Small intestine (tissue), 7 donors: ENCODE measurements at regions not wholly inside any gene's neighbourhood (a gene's known extent, or its start where the extent isn't known, plus 50 kb on each side); places are given as distances from the start of the nearest gene placed in this dataset.
"Not testable (repeated sequence)": the region's sequence is repeated elsewhere in the genome, so short reads cannot be mapped to it uniquely, and the experiment has no call there.

Experiments
- DNase-seq, 2 donors: peaks; one replicate each; pipeline versions ENCODE4 v3.0.0 to v3.0.0-alpha.2; 2013
- FAIRE-seq: peaks from 2 replicates; lab custom pipeline; 2012; peaks lifted over from hg19 to GRCh38; lab: Jason Lieb, UNC
- H3K27ac ChIP-seq, 3 donors: one replicate each; pipeline ENCODE4 v1.5.1; 2013; ENCODE audit warnings: low read length in 2 of 3, mild to moderate bottlenecking in 2 of 3, control low read depth in 1 of 3, inconsistent platforms in 1 of 3, low read depth in 1 of 3, moderate library complexity in 1 of 3
- H3K27me3 ChIP-seq, 3 donors: one replicate each; pipeline ENCODE4 v1.6.1; 2013; ENCODE audit warnings: low read length in 3 of 3, inconsistent platforms in 1 of 3; ENCODE audit not compliant: control insufficient read depth in 3 of 3, insufficient read depth in 3 of 3
- H3K36me3 ChIP-seq, 3 donors: one replicate each; pipeline ENCODE4 v1.6.1; 2013; ENCODE audit warnings: low read length in 3 of 3, inconsistent platforms in 1 of 3, low read depth in 1 of 3, mild to moderate bottlenecking in 1 of 3, moderate library complexity in 1 of 3; ENCODE audit not compliant: control insufficient read depth in 3 of 3, insufficient read depth in 2 of 3
- H3K4me1 ChIP-seq, 3 donors: one replicate each; pipeline ENCODE4 v1.6.1; 2013; ENCODE audit warnings: low read length in 2 of 3, inconsistent platforms in 1 of 3, low read depth in 1 of 3, mild to moderate bottlenecking in 1 of 3, moderate library complexity in 1 of 3; ENCODE audit not compliant: control insufficient read depth in 3 of 3, insufficient read depth in 2 of 3
- H3K4me3 ChIP-seq, 3 donors: one replicate each; pipeline ENCODE4 v1.5.1; 2013; ENCODE audit warnings: low read length in 3 of 3, control low read depth in 1 of 3, inconsistent platforms in 1 of 3, low read depth in 1 of 3, mild to moderate bottlenecking in 1 of 3, moderate library complexity in 1 of 3
- H3K9me3 ChIP-seq, 2 donors: one replicate each; pipeline ENCODE4 v1.6.1; 2013; ENCODE audit warnings: low read depth in 1 of 2, low read length in 1 of 2; ENCODE audit not compliant: control insufficient read depth in 2 of 2, insufficient read depth in 1 of 2
- WGBS, 3 donors: extraction: QIAGEN DNeasy Blood & Tissue Kit; methylation state at CpG; one replicate each; pipeline ENCODE4 v1.1.7; 2013; 5-methylcytosine and 5-hydroxymethylcytosine counted together
- donor health status: healthy with polysubstance abuse.
- donor health status: control.
- donor health status: control.
- donor health status: Bipolar disorder and iron deficiency.
- donor health status: healthy.

GRCh38 chr18:14937271-14937670, 189.3 kb downstream of the ANKRD30B start:
- FAIRE-seq (no peak), DNase-seq (no peak)
- peaks cover 0 to 58% of the 10 kb centered on the region in 2 donors for H3K9me3 ChIP-seq
- H3K36me3 ChIP-seq = no peaks in the 10 kb centered on the region
- no peak overlapping the region for H3K4me3 ChIP-seq
- no peak overlapping the region for H3K27ac ChIP-seq
- no peaks in the 10 kb centered on the region for H3K27me3 ChIP-seq
- H3K4me1 ChIP-seq = peaks cover 0 to 9% (median 2%) of the 10 kb centered on the region in 3 donors
- WGBS, 3 donors = 80 to 86% (median 83%) methylated on average over 9 of the region's 9 CpGs

- FAIRE-seq (no peak), DNase-seq (no peak)
- H3K4me3 ChIP-seq = no peak overlapping the region
- no peaks in the 10 kb centered on the region for H3K36me3 ChIP-seq
- H3K4me1 ChIP-seq = peaks cover 0 to 6% (median 0%) of the 10 kb centered on the region in 3 donors
- H3K27ac ChIP-seq = no peak overlapping the region
- H3K27me3 ChIP-seq = no peaks in the 10 kb centered on the region
- peaks cover 0 to 51% of the 10 kb centered on the region in 2 donors for H3K9me3 ChIP-seq
Observed at GRCh38 chr18:14939141-14939540, 191.2 kb downstream of the ANKRD30B start.

DNA sequence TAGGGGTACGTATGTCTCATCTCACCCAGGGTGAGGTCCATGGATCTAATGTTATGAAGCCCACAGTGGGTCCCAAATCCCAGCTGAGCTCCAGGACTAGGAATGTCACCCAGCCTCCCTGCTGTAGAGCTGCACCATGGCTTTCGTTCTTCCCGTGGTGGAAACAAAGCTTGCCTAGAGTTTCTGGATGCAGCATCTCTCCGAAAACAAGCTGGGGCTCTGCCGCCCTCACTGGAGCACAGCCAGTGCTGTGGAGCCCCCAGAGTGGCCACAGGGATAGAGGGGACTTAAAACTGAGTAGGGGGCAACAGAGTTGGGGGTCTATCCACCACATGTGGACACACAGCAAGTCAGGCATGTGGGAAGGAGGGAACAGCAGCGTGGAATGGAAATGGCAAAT, 192.1 kb downstream of the ANKRD30B start:
- H3K27me3 ChIP-seq, DNase-seq, FAIRE-seq, H3K4me1 ChIP-seq, H3K27ac ChIP-seq, H3K36me3 ChIP-seq, H3K4me3 ChIP-seq: not testable (repeated sequence)
- H3K9me3 ChIP-seq = peaks cover 0 to 52% of the 10 kb centered on the region in 2 donors
- WGBS, 3 donors = 77 to 89% (median 85%) methylated on average over 6 of the region's 6 CpGs

DNA sequence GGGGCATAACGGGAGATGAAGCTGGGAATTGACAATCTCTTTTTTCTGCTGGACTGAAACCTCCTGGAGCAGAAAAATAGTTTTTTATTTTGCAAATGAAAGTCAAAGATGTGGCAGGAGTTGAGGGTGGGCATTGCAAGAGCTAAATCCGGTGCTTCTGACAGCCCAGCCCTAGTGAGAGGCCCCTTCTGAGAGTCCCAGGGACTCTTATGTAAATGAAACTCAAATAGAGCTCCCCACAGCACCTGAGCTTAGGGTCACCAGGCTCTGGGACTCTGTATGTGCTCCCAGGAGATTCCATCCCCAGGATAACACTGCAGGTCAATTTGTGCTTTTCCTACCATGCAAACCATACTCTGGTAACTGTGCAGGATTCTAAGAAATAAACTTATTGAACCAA, 192.8 kb downstream of the ANKRD30B start:
- Histone ChIP-seq H3K27ac (no peak overlapping the region), H3K9me3 (peaks cover 0 to 52% of the 10 kb centered on the region in 2 donors), H3K4me1 (peaks cover 0 to 6% (median 0%) of the 10 kb centered on the region in 3 donors), H3K36me3 (no peaks in the 10 kb centered on the region), H3K27me3 (no peaks in the 10 kb centered on the region), H3K4me3 (no peak overlapping the region)
- DNase-seq (no peak), FAIRE-seq (no peak)
- 56 to 81% (median 58%) methylated on average over 2 of the region's 2 CpGs for WGBS, 3 donors

- DNase-seq (peak in 1 of 2 donors; percentile 85), FAIRE-seq (no peak)
- Histone ChIP-seq H3K9me3 (peaks cover 0 to 50% of the 10 kb centered on the region in 2 donors), H3K27me3 (no peaks in the 10 kb centered on the region), H3K27ac (no peak overlapping the region), H3K4me3 (no peak overlapping the region), H3K36me3 (no peaks in the 10 kb centered on the region), H3K4me1 (peaks cover 0 to 6% (median 0%) of the 10 kb centered on the region in 3 donors)
- 27 to 62% (median 40%) methylated on average over 5 of the region's 5 CpGs for WGBS, 3 donors
Observed at GRCh38 chr18:14941256-14941655, 193.3 kb downstream of the ANKRD30B start.

DNA sequence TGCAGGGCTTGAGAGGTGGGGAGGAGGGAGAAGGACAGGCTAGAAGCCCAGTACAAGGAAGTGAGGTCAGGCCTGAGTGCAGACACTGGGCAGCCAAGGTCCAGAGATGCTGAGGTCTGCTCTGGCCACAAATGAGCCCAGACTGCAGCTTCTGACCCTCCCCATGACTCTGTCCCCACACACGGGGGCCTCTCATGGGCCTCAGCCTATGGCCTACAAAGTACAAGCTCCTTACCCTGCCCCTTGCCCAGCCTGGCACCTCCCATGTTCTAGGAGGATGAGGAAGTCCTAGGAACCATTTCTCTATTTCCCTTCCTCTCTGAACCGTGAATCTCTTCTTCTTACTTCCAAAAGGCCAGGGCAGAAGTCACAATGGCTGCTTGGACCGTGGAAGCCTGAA, 193.8 kb downstream of the ANKRD30B start:
- no peaks in the 10 kb centered on the region for H3K36me3 ChIP-seq
- peaks cover 0 to 4% (median 0%) of the 10 kb centered on the region in 3 donors for H3K4me1 ChIP-seq
- no peak overlapping the region for H3K27ac ChIP-seq
- peaks cover 0 to 44% of the 10 kb centered on the region in 2 donors for H3K9me3 ChIP-seq
- H3K4me3 ChIP-seq = no peak overlapping the region
- peak in 1 of 2 donors; percentile 49 for DNase-seq
- FAIRE-seq = no peak
- no peaks in the 10 kb centered on the region for H3K27me3 ChIP-seq
- 30 to 39% (median 39%) methylated on average over 3 of the region's 3 CpGs for WGBS, 3 donors

GRCh38 chr18:14942275-14942674, 194.3 kb downstream of the ANKRD30B start:
- Histone ChIP-seq H3K4me1 (peaks cover 0 to 2% (median 0%) of the 10 kb centered on the region in 3 donors), H3K4me3 (no peak overlapping the region), H3K36me3 (no peaks in the 10 kb centered on the region), H3K9me3 (peaks cover 0 to 46% of the 10 kb centered on the region in 2 donors), H3K27ac (no peak overlapping the region), H3K27me3 (no peaks in the 10 kb centered on the region)
- WGBS, 3 donors = 86 to 90% (median 90%) methylated on average over 7 of the region's 7 CpGs
- no peak for FAIRE-seq
- no peak for DNase-seq

DNA sequence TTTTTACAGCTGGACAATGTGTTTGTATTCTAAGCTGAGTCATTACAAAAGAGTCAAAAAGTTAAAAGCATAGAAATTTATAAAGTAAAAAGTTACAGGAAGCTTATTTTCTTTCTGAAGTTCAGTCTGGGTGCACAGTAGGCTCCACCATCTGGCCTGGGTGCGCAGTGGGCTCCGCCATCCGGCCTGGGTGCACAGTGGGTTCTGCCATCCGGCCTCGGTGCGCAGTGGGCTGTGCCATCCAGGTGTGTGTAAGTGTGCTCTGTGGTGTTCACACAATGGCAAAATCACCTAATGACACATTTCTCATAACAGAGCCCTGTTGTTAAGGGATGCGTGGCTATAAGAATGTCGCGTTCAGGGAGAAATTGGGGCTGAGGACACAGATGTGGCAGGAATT, 195.5 kb downstream of the ANKRD30B start:
- DNase-seq (no peak), FAIRE-seq (no peak)
- H3K4me3 ChIP-seq = no peak overlapping the region
- H3K4me1 ChIP-seq = peaks cover 0 to 2% (median 0%) of the 10 kb centered on the region in 3 donors
- H3K9me3 ChIP-seq = peaks cover 0 to 40% of the 10 kb centered on the region in 2 donors
- no peak overlapping the region for H3K27ac ChIP-seq
- 94 to 96% (median 94%) methylated on average over 9 of the region's 9 CpGs for WGBS, 3 donors
- no peaks in the 10 kb centered on the region for H3K36me3 ChIP-seq
- no peaks in the 10 kb centered on the region for H3K27me3 ChIP-seq
